Liver (tissue), 8 donors: ENCODE measurements at regions not wholly inside any gene's neighbourhood (a gene's known extent, or its start where the extent isn't known, plus 50 kb on each side); places are given as distances from the start of the nearest gene placed in this dataset.

ENCODE experiments used
- DNase-seq: peaks from one replicate; pipeline ENCODE4 v3.0.0-alpha.2; 2017; ENCODE audit warnings: low spot score
- H3K27ac ChIP-seq, 2 donors: one replicate each; pipeline ENCODE4 v1.7.0; 2013; ENCODE audit warnings: inconsistent platforms in 2 of 2, low read length in 2 of 2, control low read depth in 1 of 2, low read depth in 1 of 2, mild to moderate bottlenecking in 1 of 2
- H3K27me3 ChIP-seq, 4 donors: one replicate each; pipeline versions ENCODE4 v1.6.1 to v1.7.0; 2013; ENCODE audit warnings: low read length in 3 of 4, inconsistent platforms in 1 of 4, mild to moderate bottlenecking in 1 of 4, moderate library complexity in 1 of 4; ENCODE audit not compliant: control insufficient read depth in 4 of 4, insufficient read depth in 4 of 4
- H3K36me3 ChIP-seq, 4 donors: one replicate each; pipeline versions ENCODE4 v1.6.1 to v1.7.0; 2013; ENCODE audit warnings: low read length in 3 of 4, mild to moderate bottlenecking in 3 of 4, low read depth in 1 of 4, moderate library complexity in 1 of 4; ENCODE audit not compliant: control insufficient read depth in 4 of 4, insufficient read depth in 3 of 4
- H3K4me1 ChIP-seq, 4 donors: one replicate each; pipeline versions ENCODE4 v1.6.1 to v1.7.0; 2013; ENCODE audit warnings: low read length in 3 of 4, mild to moderate bottlenecking in 3 of 4, moderate library complexity in 1 of 4; ENCODE audit not compliant: control insufficient read depth in 4 of 4, insufficient read depth in 4 of 4
- H3K4me3 ChIP-seq, 3 donors: one replicate each; pipeline versions ENCODE4 v1.6.1 to v1.7.0; 2013; ENCODE audit warnings: low read length in 3 of 3, control low read depth in 1 of 3, low read depth in 1 of 3, mild to moderate bottlenecking in 1 of 3
- H3K9ac ChIP-seq, 2 donors: one replicate each; pipeline ENCODE4 v1.7.0; 2013; ENCODE audit warnings: low read length in 2 of 2, mild to moderate bottlenecking in 2 of 2, moderate library complexity in 2 of 2, control low read depth in 1 of 2, low read depth in 1 of 2
- H3K9me3 ChIP-seq, 4 donors: one replicate each; pipeline versions ENCODE4 v1.6.1 to v1.7.0; 2013; ENCODE audit warnings: low read length in 3 of 4; ENCODE audit not compliant: control insufficient read depth in 4 of 4
- ATF3 ChIP-seq: IDR thresholded peaks from 2 replicates; pipeline ENCODE4 v1.6.1; 2016; ENCODE audit warnings: antibody characterized with exemption
- CTCF ChIP-seq: fragments of 150-350 bp; IDR thresholded peaks from 2 replicates; pipeline ENCODE4 v1.5.1; 2017; ENCODE audit warnings: improper control_type of control experiment, low read depth, low read length; ENCODE audit not compliant: missing input control
- EGR1 ChIP-seq, 2 donors: IDR thresholded peaks; 2 replicates each; pipeline ENCODE4 v1.6.1; 2016 to 2018; ENCODE audit warnings: antibody characterized with exemption in 2 of 2, low read depth in 2 of 2
- FOXA1 ChIP-seq: IDR thresholded peaks from 2 replicates; pipeline ENCODE4 v1.6.1; 2016; ENCODE audit warnings: antibody characterized with exemption
- FOXA2 ChIP-seq: IDR thresholded peaks from 2 replicates; pipeline ENCODE4 v1.6.1; 2016; ENCODE audit warnings: antibody characterized with exemption
- GABPA ChIP-seq, 2 donors: IDR thresholded peaks in 1 of 2; conservative IDR thresholded peaks in 1 of 2; 2 replicates each; pipeline ENCODE4 v1.6.1; 2016; ENCODE audit warnings: antibody characterized with exemption in 2 of 2, mild to moderate bottlenecking in 1 of 2, moderate library complexity in 1 of 2
- HNF4A ChIP-seq, 2 donors: conservative IDR thresholded peaks; 2 replicates each; pipeline ENCODE4 v1.6.1; 2016; ENCODE audit warnings: antibody characterized with exemption in 2 of 2, mild to moderate bottlenecking in 2 of 2
- HNF4G ChIP-seq: IDR thresholded peaks from 2 replicates; pipeline ENCODE4 v1.6.1; 2016; ENCODE audit warnings: antibody characterized with exemption
- JUND ChIP-seq, 2 donors: IDR thresholded peaks; 2 replicates each; pipeline ENCODE4 v1.6.1; 2016; ENCODE audit warnings: antibody characterized with exemption in 2 of 2
- MAX ChIP-seq: IDR thresholded peaks from 2 replicates; pipeline ENCODE4 v1.6.1; 2016; ENCODE audit warnings: antibody characterized with exemption
- NR2F2 ChIP-seq: IDR thresholded peaks from 2 replicates; pipeline ENCODE4 v1.6.1; 2016; ENCODE audit warnings: antibody characterized with exemption
- RAD21 ChIP-seq, 2 donors: IDR thresholded peaks; 2 replicates each; pipeline ENCODE4 v1.6.1; 2016; ENCODE audit warnings: antibody characterized with exemption in 2 of 2, mild to moderate bottlenecking in 2 of 2
- REST ChIP-seq: IDR thresholded peaks from 2 replicates; pipeline ENCODE4 v1.6.1; 2016; ENCODE audit warnings: antibody characterized with exemption, mild to moderate bottlenecking
- RXRA ChIP-seq, 2 donors: IDR thresholded peaks; 2 replicates each; pipeline ENCODE4 v1.6.1; 2017 to 2018; ENCODE audit warnings: antibody characterized with exemption in 2 of 2, mild to moderate bottlenecking in 1 of 2
- SP1 ChIP-seq: IDR thresholded peaks from 2 replicates; pipeline ENCODE4 v1.6.1; 2018; ENCODE audit warnings: antibody characterized with exemption, mild to moderate bottlenecking
- TAF1 ChIP-seq: conservative IDR thresholded peaks from 2 replicates; pipeline ENCODE4 v1.6.1; 2016; ENCODE audit warnings: antibody characterized with exemption, mild to moderate bottlenecking
- YY1 ChIP-seq: IDR thresholded peaks from 2 replicates; pipeline ENCODE4 v1.6.1; 2016; ENCODE audit warnings: antibody characterized with exemption, mild to moderate bottlenecking
- ZBTB33 ChIP-seq: IDR thresholded peaks from 2 replicates; pipeline ENCODE4 v1.6.1; 2016; ENCODE audit warnings: antibody characterized with exemption
- WGBS: extraction: QIAGEN DNeasy Blood & Tissue Kit; methylation state at CpG from one replicate; pipeline ENCODE4 v1.1.7; 2013; 5-methylcytosine and 5-hydroxymethylcytosine counted together
- donor health status: healthy.
- donor health status: healthy.
- donor health status: healthy.
- donor health status: healthy.
- donor health status: healthy.

GRCh38 chr2:145258903-145259579 is 739.1 kb upstream of the ZEB2 start:
- H3K36me3 ChIP-seq: no peaks in the 10 kb centered on the region
- WGBS: 84% methylated on average over 5 of the region's 5 CpGs
- no peak overlapping the region for H3K27ac ChIP-seq
- H3K4me1 ChIP-seq: no peaks in the 10 kb centered on the region
- H3K9me3 ChIP-seq: no peaks in the 10 kb centered on the region
- no peak overlapping the region for H3K4me3 ChIP-seq
- no peaks in the 10 kb centered on the region for H3K27me3 ChIP-seq
- no peak for DNase-seq
- no peak overlapping the region for H3K9ac ChIP-seq
- no peak for TF ChIP-seq HNF4A (conservative IDR thresholded peaks at IDR 0.05)
- TF ChIP-seq REST: no peak
- TF ChIP-seq CTCF: no peak
- TF ChIP-seq NR2F2: no peak
- TF ChIP-seq GABPA (IDR thresholded peaks at IDR 0.05 in 1 of 2, conservative IDR thresholded peaks at IDR 0.05 in 1 of 2): no peak
- no peak for TF ChIP-seq MAX
- TF ChIP-seq RAD21 (IDR thresholded peaks at IDR 0.05): no peak
- no peak for TF ChIP-seq ZBTB33
- no peak for TF ChIP-seq SP1
- TF ChIP-seq JUND (IDR thresholded peaks at IDR 0.05): no peak
- no peak for TF ChIP-seq TAF1
- no peak for TF ChIP-seq ATF3
- no peak for TF ChIP-seq RXRA (IDR thresholded peaks at IDR 0.05)
- TF ChIP-seq HNF4G: no peak
- TF ChIP-seq FOXA2: no peak
- TF ChIP-seq EGR1 (IDR thresholded peaks at IDR 0.05; ENCODE audit: low read depth in 2 of 2): no peak
- TF ChIP-seq YY1: no peak
- no peak for TF ChIP-seq FOXA1
